ENCODE measurements at regions not wholly inside any gene's neighbourhood (a gene's known extent, or its start where the extent isn't known, plus 50 kb on each side); places are given as distances from the start of the nearest gene placed in this dataset.

GRCh38 chr6:148217051-148217450 lies 125.6 kb upstream of the SASH1 start:
- TF ChIP-seq POLR2A (IDR thresholded peaks at IDR 0.05; ENCODE audit: low read length) (no peak), ZFP36 (IDR thresholded peaks at IDR 0.05; ENCODE audit: borderline replicate concordance, partially characterized antibody) (no peak), PBX3 (IDR thresholded peaks at IDR 0.05) (no peak), SMC3 (IDR thresholded peaks at IDR 0.05) (no peak), RFX5 (IDR thresholded peaks at IDR 0.05) (no peak), CTCF (IDR thresholded peaks at IDR 0.05) (no peak), RAD21 (conservative IDR thresholded peaks at IDR 0.05 in 1 of 2, IDR thresholded peaks at IDR 0.05 in 1 of 2) (no peak), ZNF302 (CRISPR knock-in tag; IDR thresholded peaks at IDR 0.05) (no peak), MAX (IDR thresholded peaks at IDR 0.05) (no peak)
